HepG2 (cell line): ENCODE measurements at regions not wholly inside any gene's neighbourhood (a gene's known extent, or its start where the extent isn't known, plus 50 kb on each side); places are given as distances from the start of the nearest gene placed in this dataset.

Experiments
- ASH2L ChIP-seq: fragments of 300-600, 200-600 bp; sonication (generic); IDR thresholded peaks from 2 replicates; pipeline ENCODE4 v1.7.0; 2017; ENCODE audit warnings: low read depth, mild to moderate bottlenecking, moderate library complexity, mixed read lengths, low read length; ENCODE audit not compliant: insufficient read length
- KDM5A ChIP-seq: fragments of 200-600 bp; sonication (generic); IDR thresholded peaks from 2 replicates; pipeline ENCODE4 v1.7.0; 2018; ENCODE audit warnings: antibody characterized with exemption, mild to moderate bottlenecking, low read length, borderline replicate concordance
- POLR2AphosphoS5 ChIP-seq: IDR thresholded peaks from 2 replicates; pipeline ENCODE4 v1.6.1; 2012; ENCODE audit warnings: low read depth, low read length
- RFX5 ChIP-seq: IDR thresholded peaks from 2 replicates; pipeline ENCODE4 v1.6.1; 2011; ENCODE audit warnings: low read depth, low read length, improper control_type of control experiment
- USF2 ChIP-seq, 2 experiments: sonication (generic) in 1 of 2; formaldehyde crosslinking in 1 of 2; IDR thresholded peaks; 2 replicates each; pipeline versions ENCODE4 v1.5.1 to v1.6.1; 2011 to 2020; ENCODE audit warnings: borderline replicate concordance in 1 of 2, low read depth in 1 of 2, low read length in 1 of 2, mild to moderate bottlenecking in 1 of 2, missing genetic modification reagents in 1 of 2, moderate library complexity in 1 of 2
- ZBTB21 ChIP-seq: sonication (generic); formaldehyde crosslinking; IDR thresholded peaks from 2 replicates; pipeline ENCODE4 v1.4.0; 2020; ENCODE audit warnings: missing genetic modification reagents
- ZMYM3 ChIP-seq: sonication (generic); formaldehyde crosslinking; IDR thresholded peaks from 2 replicates; pipeline ENCODE4 v1.5.1; 2020; ENCODE audit warnings: mild to moderate bottlenecking, missing genetic modification reagents
- ZNF20 ChIP-seq: sonication (generic); formaldehyde crosslinking; IDR thresholded peaks from 2 replicates; pipeline ENCODE4 v1.4.0; 2020; ENCODE audit warnings: mild to moderate bottlenecking, moderate library complexity, missing genetic modification reagents
- ZNF253 ChIP-seq: sonication (generic); formaldehyde crosslinking; IDR thresholded peaks from 2 replicates; pipeline ENCODE4 v1.8.0; 2022; ENCODE audit warnings: mild to moderate bottlenecking, missing genetic modification reagents, borderline replicate concordance
- ZNF275 ChIP-seq: sonication (generic); formaldehyde crosslinking; IDR thresholded peaks from 2 replicates; pipeline ENCODE4 v1.8.0; 2022; ENCODE audit warnings: missing genetic modification reagents, mild to moderate bottlenecking, inconsistent platforms, borderline replicate concordance
- TF ChIP-seq, protein P1 (sequence below): sonication (generic); formaldehyde crosslinking; IDR thresholded peaks from 2 replicates; pipeline ENCODE4 v1.5.0; 2020; ENCODE audit warnings: mild to moderate bottlenecking, missing genetic modification reagents, moderate library complexity

DNA sequence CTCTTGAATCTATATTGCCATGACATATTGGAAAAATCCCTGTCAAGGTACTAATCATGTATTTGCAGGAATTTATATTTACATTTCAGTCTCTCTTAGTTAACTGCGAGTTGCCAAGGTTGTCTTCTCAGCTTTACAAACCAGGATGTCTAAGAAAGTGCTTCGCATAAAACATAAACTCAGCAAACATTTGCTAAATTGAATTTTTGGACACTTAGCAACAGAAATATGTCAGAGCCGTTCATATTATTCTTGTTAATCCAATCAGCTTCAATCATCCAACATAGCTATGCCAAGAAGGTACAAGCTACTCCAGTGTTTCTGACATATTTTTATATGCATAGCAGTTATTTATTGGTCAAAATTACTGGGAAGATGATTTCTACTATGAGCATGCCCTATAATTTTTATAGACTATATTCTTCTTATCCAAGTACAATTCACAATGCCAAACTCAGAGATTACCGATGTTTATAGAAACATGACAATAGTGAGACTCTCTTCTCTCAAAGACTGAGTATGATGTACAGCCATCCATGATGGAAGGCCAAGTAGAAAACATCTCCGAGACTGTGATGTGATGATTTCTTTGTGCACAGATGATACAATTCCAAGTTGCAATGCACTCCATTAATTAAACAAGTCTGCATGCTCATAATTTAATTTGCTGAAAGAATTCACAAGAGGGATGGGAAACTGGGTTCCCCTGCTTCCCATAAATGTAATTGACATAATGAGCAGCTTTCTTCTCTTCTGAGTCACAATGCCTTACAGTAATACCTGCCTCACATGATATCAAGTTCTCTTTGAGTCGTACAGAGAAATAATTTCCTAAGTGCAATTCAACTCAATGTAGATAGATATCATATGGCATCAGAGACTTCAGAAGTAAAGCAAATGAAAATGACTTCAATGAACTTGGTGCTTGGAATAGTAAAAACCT is 776.3 kb downstream of the EFNB2 start:
- TF ChIP-seq, protein P1, sequence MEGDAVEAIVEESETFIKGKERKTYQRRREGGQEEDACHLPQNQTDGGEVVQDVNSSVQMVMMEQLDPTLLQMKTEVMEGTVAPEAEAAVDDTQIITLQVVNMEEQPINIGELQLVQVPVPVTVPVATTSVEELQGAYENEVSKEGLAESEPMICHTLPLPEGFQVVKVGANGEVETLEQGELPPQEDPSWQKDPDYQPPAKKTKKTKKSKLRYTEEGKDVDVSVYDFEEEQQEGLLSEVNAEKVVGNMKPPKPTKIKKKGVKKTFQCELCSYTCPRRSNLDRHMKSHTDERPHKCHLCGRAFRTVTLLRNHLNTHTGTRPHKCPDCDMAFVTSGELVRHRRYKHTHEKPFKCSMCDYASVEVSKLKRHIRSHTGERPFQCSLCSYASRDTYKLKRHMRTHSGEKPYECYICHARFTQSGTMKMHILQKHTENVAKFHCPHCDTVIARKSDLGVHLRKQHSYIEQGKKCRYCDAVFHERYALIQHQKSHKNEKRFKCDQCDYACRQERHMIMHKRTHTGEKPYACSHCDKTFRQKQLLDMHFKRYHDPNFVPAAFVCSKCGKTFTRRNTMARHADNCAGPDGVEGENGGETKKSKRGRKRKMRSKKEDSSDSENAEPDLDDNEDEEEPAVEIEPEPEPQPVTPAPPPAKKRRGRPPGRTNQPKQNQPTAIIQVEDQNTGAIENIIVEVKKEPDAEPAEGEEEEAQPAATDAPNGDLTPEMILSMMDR (CRISPR knock-in tag): no peak
- TF ChIP-seq ZBTB21 (CRISPR knock-in tag) (no peak), ZNF253 (CRISPR knock-in tag) (no peak), POLR2AphosphoS5 (no peak), RFX5 (no peak), KDM5A (no peak), ZMYM3 (no peak), USF2 (IDR thresholded peaks at IDR 0.05; ENCODE audit: low read depth, low read length) (no peak), USF2 (CRISPR knock-in tag; IDR thresholded peaks at IDR 0.05; ENCODE audit: borderline replicate concordance) (no peak), ZNF275 (no peak), ZNF20 (no peak), ASH2L (no peak)
